Gastrocnemius medialis (tissue), 4 donors: ENCODE measurements at regions not wholly inside any gene's neighbourhood (a gene's known extent, or its start where the extent isn't known, plus 50 kb on each side); places are given as distances from the start of the nearest gene placed in this dataset.

Experiments used
- ATAC-seq, 2 donors: fragments of 150-250 bp; one replicate each; pipeline ENCODE4 v1.9.1; 2016
- DNase-seq, 2 donors: peaks; one replicate each; pipeline ENCODE4 v3.0.0-alpha.2; 2019
- H3K27ac ChIP-seq, 4 donors: fragments of 200-600 bp; sonication (generic); 1 replicate in 1 of 4; 2 replicates in 3 of 4; pipeline ENCODE4 v1.5.1; 2016 to 2018; ENCODE audit warnings: mild to moderate bottlenecking in 2 of 4, moderate library complexity in 1 of 4
- H3K27me3 ChIP-seq, 3 donors: fragments of 200-600 bp; sonication (generic) in 2 of 3; 1 replicate in 1 of 3; 2 replicates in 2 of 3; pipeline versions ENCODE4 v1.5.1 to v1.6.0; 2016 to 2019; ENCODE audit warnings: mild to moderate bottlenecking in 1 of 3, moderate library complexity in 1 of 3
- H3K36me3 ChIP-seq, 2 donors: fragments of 200-600 bp; sonication (generic) in 1 of 2; one replicate each; pipeline ENCODE4 v1.5.1; 2017 to 2018
- H3K4me1 ChIP-seq, 2 donors: fragments of 200-600 bp; sonication (generic) in 1 of 2; one replicate each; pipeline ENCODE4 v1.5.1; 2016 to 2017; ENCODE audit warnings: mild to moderate bottlenecking in 2 of 2
- H3K4me3 ChIP-seq, 4 donors: fragments of 200-600 bp; sonication (generic) in 3 of 4; 1 replicate in 1 of 4; 2 replicates in 3 of 4; pipeline ENCODE4 v1.5.1; 2016 to 2019; ENCODE audit warnings: mild to moderate bottlenecking in 2 of 4
- H3K9me3 ChIP-seq, 3 donors: fragments of 200-600 bp; sonication (generic) in 2 of 3; 1 replicate in 1 of 3; 2 replicates in 2 of 3; pipeline ENCODE4 v1.5.1; 2016 to 2019
- POLR2A ChIP-seq, 2 donors: fragments of 450-650 bp; IDR thresholded peaks; one replicate each; pipeline ENCODE4 v1.6.1; 2017; ENCODE audit warnings: antibody characterized with exemption in 2 of 2, mild to moderate bottlenecking in 2 of 2, moderate library complexity in 2 of 2
- in situ Hi-C, 4 donors: fragments of 200-750 bp; cut with MboI; loops; one replicate each; pipeline versions ENCODE4 v1.15.0 to v1.8.0; 2017; ENCODE audit warnings: low sequenced_read_pairs in 4 of 4
- intact Hi-C: fragments of 100-400 bp; cut with DNase I; formaldehyde crosslinking; loops from one replicate; pipeline ENCODE4 v1.15.1; 2023; ENCODE audit warnings: low total_unique reads
- TF ChIP-seq, protein P1 (sequence below), 5 experiments: fragments of 450-650 bp in 3 of 5; fragments of 200-600 bp in 2 of 5; sonication (generic) in 2 of 5; IDR thresholded peaks in 4 of 5; conservative IDR thresholded peaks in 1 of 5; 1 replicate in 4 of 5; 2 replicates in 1 of 5; pipeline ENCODE4 v1.5.1; 2016 to 2019; ENCODE audit warnings: antibody characterized with exemption in 5 of 5, mild to moderate bottlenecking in 3 of 5, moderate library complexity in 3 of 5

DNA sequence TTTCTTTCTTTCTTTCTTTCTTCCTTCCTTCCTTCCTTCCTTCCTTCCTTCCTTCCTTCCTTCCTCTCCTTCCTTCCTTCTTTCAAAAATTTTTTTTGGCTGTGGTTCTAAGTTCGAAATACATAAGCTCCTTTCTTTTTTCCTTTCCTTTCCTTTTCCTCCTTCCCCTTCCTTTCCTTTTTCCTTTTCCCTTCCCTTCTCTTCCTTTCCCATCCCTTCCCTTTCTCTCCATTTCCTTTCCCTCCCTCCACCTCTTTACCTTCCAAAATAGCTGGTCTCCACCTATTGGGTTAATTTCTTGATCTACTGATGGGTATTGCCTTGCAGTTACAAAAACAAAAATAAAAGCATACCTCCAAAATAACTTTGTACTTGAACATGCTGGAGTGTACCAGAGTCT, 73.4 kb upstream of the GPRIN3 start:
- Histone ChIP-seq H3K27ac (no peak overlapping the region), H3K9me3 (no peaks in the 10 kb centered on the region), H3K27me3 (no peaks in the 10 kb centered on the region), H3K36me3 (no peaks in the 10 kb centered on the region), H3K4me3 (no peak overlapping the region), H3K4me1 (no peaks in the 10 kb centered on the region)
- in situ Hi-C loops: no loop called here
- TF ChIP-seq, protein P1, sequence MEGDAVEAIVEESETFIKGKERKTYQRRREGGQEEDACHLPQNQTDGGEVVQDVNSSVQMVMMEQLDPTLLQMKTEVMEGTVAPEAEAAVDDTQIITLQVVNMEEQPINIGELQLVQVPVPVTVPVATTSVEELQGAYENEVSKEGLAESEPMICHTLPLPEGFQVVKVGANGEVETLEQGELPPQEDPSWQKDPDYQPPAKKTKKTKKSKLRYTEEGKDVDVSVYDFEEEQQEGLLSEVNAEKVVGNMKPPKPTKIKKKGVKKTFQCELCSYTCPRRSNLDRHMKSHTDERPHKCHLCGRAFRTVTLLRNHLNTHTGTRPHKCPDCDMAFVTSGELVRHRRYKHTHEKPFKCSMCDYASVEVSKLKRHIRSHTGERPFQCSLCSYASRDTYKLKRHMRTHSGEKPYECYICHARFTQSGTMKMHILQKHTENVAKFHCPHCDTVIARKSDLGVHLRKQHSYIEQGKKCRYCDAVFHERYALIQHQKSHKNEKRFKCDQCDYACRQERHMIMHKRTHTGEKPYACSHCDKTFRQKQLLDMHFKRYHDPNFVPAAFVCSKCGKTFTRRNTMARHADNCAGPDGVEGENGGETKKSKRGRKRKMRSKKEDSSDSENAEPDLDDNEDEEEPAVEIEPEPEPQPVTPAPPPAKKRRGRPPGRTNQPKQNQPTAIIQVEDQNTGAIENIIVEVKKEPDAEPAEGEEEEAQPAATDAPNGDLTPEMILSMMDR (IDR thresholded peaks at IDR 0.05 in 4 of 5, conservative IDR thresholded peaks at IDR 0.05 in 1 of 5): no peak
- TF ChIP-seq POLR2A (IDR thresholded peaks at IDR 0.05): no peak
- ATAC-seq (no peak), DNase-seq (no peak)
- intact Hi-C loops: no loop called here

DNA sequence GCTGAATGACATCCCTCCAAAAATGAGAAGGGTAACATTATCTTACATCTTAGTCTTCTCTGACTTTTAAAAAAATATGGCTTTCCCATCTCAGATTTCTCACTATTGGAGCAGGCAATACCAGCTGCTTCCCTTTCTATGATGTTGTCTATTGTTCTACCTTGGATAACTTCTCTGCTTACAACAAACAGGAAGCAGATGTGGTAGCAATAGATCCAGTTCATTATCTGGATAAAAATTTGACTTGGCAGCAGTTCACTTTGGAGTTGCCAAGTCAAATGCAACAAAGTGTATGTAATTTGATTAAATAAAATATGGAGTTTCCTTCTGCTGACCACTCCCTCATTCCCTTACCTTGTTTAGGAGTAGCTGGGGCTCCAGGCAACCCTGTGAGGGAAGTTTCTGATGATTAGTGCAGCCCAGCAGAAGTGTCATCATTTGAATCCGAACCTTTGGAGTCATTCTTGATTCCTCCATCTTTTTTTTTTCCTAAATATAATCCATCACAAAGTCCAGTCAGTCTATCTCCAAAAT, 72.0 kb upstream of the GPRIN3 start:
- intact Hi-C loops: no loop called here
- no peak for TF ChIP-seq POLR2A (IDR thresholded peaks at IDR 0.05)
- TF ChIP-seq, protein P1 (IDR thresholded peaks at IDR 0.05 in 4 of 5, conservative IDR thresholded peaks at IDR 0.05 in 1 of 5): no peak
- H3K27ac ChIP-seq: no peak overlapping the region
- ATAC-seq (no peak), DNase-seq (no peak)
- no peak overlapping the region for H3K4me3 ChIP-seq
- H3K36me3 ChIP-seq: no peaks in the 10 kb centered on the region
- H3K27me3 ChIP-seq: no peaks in the 10 kb centered on the region
- no peaks in the 10 kb centered on the region for H3K9me3 ChIP-seq
- in situ Hi-C loops: no loop called here
- H3K4me1 ChIP-seq: no peaks in the 10 kb centered on the region

DNA sequence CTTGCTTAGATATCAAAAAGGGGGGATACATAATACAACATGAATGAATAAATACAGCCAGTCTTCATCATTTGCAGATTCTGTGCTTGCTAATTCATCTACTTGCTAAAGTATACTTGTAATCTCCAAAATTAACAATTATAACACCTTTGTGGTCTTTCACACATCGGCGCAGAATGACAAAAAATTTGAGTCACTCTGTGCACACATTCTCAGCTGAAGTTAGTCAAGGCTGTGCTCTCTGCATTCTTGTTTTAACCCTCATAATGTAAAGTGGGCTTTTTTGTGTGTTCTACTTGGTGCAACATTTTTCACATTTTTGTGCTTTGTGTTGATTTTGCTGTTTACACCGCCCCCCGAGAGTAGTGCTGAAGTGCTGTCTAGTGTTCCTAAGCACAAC, 65.8 kb upstream of the GPRIN3 start:
- no peak for ATAC-seq
- TF ChIP-seq, protein P1 (IDR thresholded peaks at IDR 0.05 in 4 of 5, conservative IDR thresholded peaks at IDR 0.05 in 1 of 5): no peak
- no peak for TF ChIP-seq POLR2A (IDR thresholded peaks at IDR 0.05)
- intact Hi-C loops: no loop called here
- Histone ChIP-seq H3K4me3 (no peak overlapping the region), H3K27ac (no peak overlapping the region), H3K27me3 (no peaks in the 10 kb centered on the region), H3K36me3 (no peaks in the 10 kb centered on the region), H3K4me1 (no peaks in the 10 kb centered on the region), H3K9me3 (no peaks in the 10 kb centered on the region)
- DNase-seq: no peak
- in situ Hi-C loops: no loop called here

DNA sequence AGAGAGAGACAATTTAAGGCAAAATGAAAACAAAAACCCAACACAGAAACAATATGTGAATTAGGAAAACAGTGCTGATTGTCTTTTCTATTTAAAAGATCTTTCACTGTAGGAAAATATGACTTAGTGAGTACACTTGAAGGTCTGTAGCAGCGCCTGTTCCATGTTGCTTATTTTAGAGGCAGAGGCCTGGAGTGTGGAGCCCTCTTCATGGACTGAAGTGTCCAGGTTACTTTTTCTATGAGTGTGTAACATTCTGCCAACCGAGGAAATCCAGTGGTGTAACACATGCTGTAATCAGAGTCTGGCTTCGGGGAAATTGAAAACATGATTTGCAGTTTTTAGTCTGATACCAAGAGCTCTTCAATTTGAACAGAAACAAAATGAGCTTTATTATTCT, 64.0 kb upstream of the GPRIN3 start:
- DNase-seq: no peak
- no peak for ATAC-seq
- TF ChIP-seq, protein P1 (IDR thresholded peaks at IDR 0.05 in 4 of 5, conservative IDR thresholded peaks at IDR 0.05 in 1 of 5): no peak
- no peak for TF ChIP-seq POLR2A (IDR thresholded peaks at IDR 0.05)
- Histone ChIP-seq H3K27me3 (no peaks in the 10 kb centered on the region), H3K9me3 (no peaks in the 10 kb centered on the region), H3K4me1 (no peaks in the 10 kb centered on the region), H3K4me3 (no peak overlapping the region), H3K36me3 (no peaks in the 10 kb centered on the region), H3K27ac (no peak overlapping the region)
- intact Hi-C loops: no loop called here
- in situ Hi-C loops: no loop called here

DNA sequence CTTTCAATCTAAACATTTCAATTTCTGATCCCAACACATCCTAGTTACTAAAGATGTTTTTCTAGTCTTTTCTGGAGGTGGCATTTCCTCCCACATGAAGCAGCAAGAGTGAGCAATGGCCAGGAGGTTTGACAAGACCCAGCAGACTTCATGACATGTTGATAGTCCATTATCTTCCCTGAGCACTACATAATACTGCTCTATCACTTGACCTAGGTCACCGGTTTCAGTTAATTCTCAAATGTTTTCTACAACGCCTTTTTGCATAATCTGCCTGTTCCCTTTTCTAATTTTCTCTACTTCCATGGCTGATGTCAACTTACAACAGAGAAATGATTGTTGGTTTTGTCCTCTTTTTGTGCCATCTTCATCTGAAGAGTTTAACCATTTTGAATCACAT, 62.0 kb upstream of the GPRIN3 start:
- TF ChIP-seq POLR2A (IDR thresholded peaks at IDR 0.05): no peak
- TF ChIP-seq, protein P1 (IDR thresholded peaks at IDR 0.05 in 4 of 5, conservative IDR thresholded peaks at IDR 0.05 in 1 of 5): no peak
- ATAC-seq (no peak), DNase-seq (no peak)
- Histone ChIP-seq H3K27me3 (no peaks in the 10 kb centered on the region), H3K27ac (no peak overlapping the region), H3K4me1 (no peaks in the 10 kb centered on the region), H3K36me3 (no peaks in the 10 kb centered on the region), H3K4me3 (no peak overlapping the region), H3K9me3 (no peaks in the 10 kb centered on the region)
- intact Hi-C loops: no loop called here
- in situ Hi-C loops: no loop called here
